Neuronal stem cell (in vitro differentiated cells): ENCODE measurements at regions not wholly inside any gene's neighbourhood (a gene's known extent, or its start where the extent isn't known, plus 50 kb on each side); places are given as distances from the start of the nearest gene placed in this dataset.
"Not testable (repeated sequence)": the region's sequence is repeated elsewhere in the genome, so short reads cannot be mapped to it uniquely, and the experiment has no call there.

Experiments used
- DNase-seq: peaks from one replicate; pipeline ENCODE4 v3.0.0-alpha.2; 2013; ENCODE audit warnings: low spot score
- H2AFZ ChIP-seq: one replicate; pipeline ENCODE4 v1.6.1; 2013; ENCODE audit warnings: mild to moderate bottlenecking, low read length, inconsistent platforms
- H2AK5ac ChIP-seq: 2 replicates; pipeline ENCODE4 v1.6.1; 2013; ENCODE audit warnings: low read depth, mild to moderate bottlenecking, inconsistent platforms, low read length, moderate library complexity, mixed read lengths
- H2BK120ac ChIP-seq: 2 replicates; pipeline ENCODE4 v1.6.1; 2013; ENCODE audit warnings: low read depth, mild to moderate bottlenecking, inconsistent platforms, low read length, moderate library complexity, mixed read lengths
- H2BK12ac ChIP-seq: one replicate; pipeline ENCODE4 v1.6.1; 2013; ENCODE audit warnings: low read length, inconsistent platforms
- H2BK15ac ChIP-seq: 2 replicates; pipeline ENCODE4 v1.6.1; 2013; ENCODE audit warnings: mild to moderate bottlenecking, low read length, inconsistent platforms, mixed read lengths
- H2BK5ac ChIP-seq: one replicate; pipeline ENCODE4 v1.6.1; 2013; ENCODE audit warnings: inconsistent platforms, mild to moderate bottlenecking, low read length, moderate library complexity
- H3K14ac ChIP-seq: one replicate; pipeline ENCODE4 v1.6.1; 2013; ENCODE audit warnings: low read length, inconsistent platforms
- H3K18ac ChIP-seq: 2 replicates; pipeline ENCODE4 v1.6.1; 2013; ENCODE audit warnings: low read length, inconsistent platforms
- H3K23ac ChIP-seq: 2 replicates; pipeline ENCODE4 v1.6.1; 2013; ENCODE audit warnings: low read depth, mild to moderate bottlenecking, mixed read lengths, low read length, inconsistent platforms; ENCODE audit not compliant: poor library complexity
- H3K27ac ChIP-seq: replicated peaks from 3 replicates; pipeline ENCODE4 v1.5.1; 2013; ENCODE audit warnings: low read length, inconsistent platforms
- H3K27me3 ChIP-seq, 3 experiments: 2 replicates each; pipeline ENCODE4 v1.6.1; 2013; ENCODE audit warnings: low read length in 3 of 3, mild to moderate bottlenecking in 2 of 3, inconsistent platforms in 1 of 3, low read depth in 1 of 3, mixed read lengths in 1 of 3, moderate library complexity in 1 of 3; ENCODE audit not compliant: control insufficient read depth in 3 of 3, insufficient read depth in 3 of 3
- H3K36me3 ChIP-seq, 2 donors: replicated peaks in 1 of 2; 2 replicates each; pipeline ENCODE4 v1.6.1; 2013; ENCODE audit warnings: low read length in 2 of 2; ENCODE audit not compliant: control insufficient read depth in 2 of 2, insufficient read depth in 2 of 2
- H3K4ac ChIP-seq: 2 replicates; pipeline ENCODE4 v1.6.1; 2013; ENCODE audit warnings: inconsistent platforms, mild to moderate bottlenecking, low read length, moderate library complexity
- H3K4me1 ChIP-seq, 2 donors: 1 replicate in 1 of 2; 2 replicates in 1 of 2; pipeline ENCODE4 v1.6.1; 2013; ENCODE audit warnings: low read length in 2 of 2, low read depth in 1 of 2; ENCODE audit not compliant: control insufficient read depth in 2 of 2, insufficient read depth in 1 of 2
- H3K4me2 ChIP-seq: one replicate; pipeline ENCODE4 v1.6.1; 2013; ENCODE audit warnings: mild to moderate bottlenecking, low read length, inconsistent platforms; ENCODE audit not compliant: insufficient read depth, poor library complexity, severe bottlenecking
- H3K4me3 ChIP-seq, 2 donors: 2 replicates each; pipeline ENCODE4 v1.5.1; 2013; ENCODE audit warnings: low read length in 2 of 2, mild to moderate bottlenecking in 2 of 2, inconsistent platforms in 1 of 2, moderate library complexity in 1 of 2
- H3K79me1 ChIP-seq: one replicate; pipeline ENCODE4 v1.6.1; 2013; ENCODE audit warnings: low read depth, mild to moderate bottlenecking, inconsistent platforms, low read length, moderate library complexity
- H3K9ac ChIP-seq: one replicate; pipeline ENCODE4 v1.6.1; 2013; ENCODE audit warnings: mild to moderate bottlenecking, low read depth, low read length, inconsistent platforms; ENCODE audit not compliant: poor library complexity
- H3K9me3 ChIP-seq, 2 donors: replicated peaks in 1 of 2; 2 replicates each; pipeline versions ENCODE3 to v1.6.1; 2013; ENCODE audit warnings: low read length in 2 of 2, mild to moderate bottlenecking in 2 of 2, inconsistent platforms in 1 of 2, low read depth in 1 of 2, mixed read lengths in 1 of 2, moderate library complexity in 1 of 2; ENCODE audit not compliant: control insufficient read depth in 2 of 2, insufficient read depth in 1 of 2
- H4K8ac ChIP-seq: one replicate; pipeline ENCODE4 v1.6.1; 2013; ENCODE audit warnings: low read depth, mild to moderate bottlenecking, inconsistent platforms, low read length, moderate library complexity
- H4K91ac ChIP-seq: one replicate; pipeline ENCODE4 v1.6.1; 2013; ENCODE audit warnings: low read length, low read depth, mild to moderate bottlenecking, inconsistent platforms; ENCODE audit not compliant: poor library complexity
- WGBS, 2 donors: extraction: QIAGEN DNeasy Blood & Tissue Kit; methylation state at CpG; one replicate each; pipeline ENCODE4 v1.1.7; 2013; ENCODE audit warnings: missing lambda C conversion rate in 2 of 2, mixed read lengths in 1 of 2; ENCODE audit not compliant: insufficient read length in 2 of 2, insufficient replicate concordance in 1 of 2; ENCODE audit errors: extremely low coverage in 2 of 2; 5-methylcytosine and 5-hydroxymethylcytosine counted together

GRCh38 chr2:207341804-207342203, 176.1 kb upstream of the KLF7 start:
- Histone ChIP-seq H3K4me2 (no peak overlapping the region), H3K4me3 (no peak overlapping the region), H4K8ac (no peak overlapping the region), H3K27ac (no peak overlapping the region), H2AFZ (no peak overlapping the region), H3K4me1 (peaks cover 8 to 17% of the 10 kb centered on the region in 2 donors), H3K18ac (no peak overlapping the region), H2BK15ac (no peak overlapping the region), H3K36me3 (no peaks in the 10 kb centered on the region), H3K4ac (no peak overlapping the region), H2AK5ac (no peak overlapping the region), H3K79me1 (no peaks in the 10 kb centered on the region), H2BK12ac (no peak overlapping the region), H2BK5ac (no peak overlapping the region), H3K9ac (no peak overlapping the region), H3K14ac (no peak overlapping the region), H3K23ac (no peak overlapping the region), H3K27me3 (no peaks in the 10 kb centered on the region), H3K9me3 (no peaks in the 10 kb centered on the region), H4K91ac (no peak overlapping the region), H2BK120ac (no peak overlapping the region)
- DNase-seq, result no peak

- not testable (repeated sequence) for H3K4me2 ChIP-seq, H3K9ac ChIP-seq, H3K14ac ChIP-seq, H4K8ac ChIP-seq, H3K36me3 ChIP-seq, H3K18ac ChIP-seq, H2BK120ac ChIP-seq, H3K9me3 ChIP-seq, H2BK12ac ChIP-seq, H3K4me3 ChIP-seq, H2AFZ ChIP-seq, H3K4me1 ChIP-seq, H3K4ac ChIP-seq, H2AK5ac ChIP-seq, H3K27ac ChIP-seq, H3K79me1 ChIP-seq, H3K23ac ChIP-seq, H2BK5ac ChIP-seq, H2BK15ac ChIP-seq, H3K27me3 ChIP-seq, H4K91ac ChIP-seq, DNase-seq
- WGBS, 2 donors, result no CpG with 5 or more reads among the region's 12 CpGs
These were observed 179.0 kb upstream of the KLF7 start for GRCh38 chr2:207344596-207345394.

- Histone ChIP-seq H3K27me3 (no peaks in the 10 kb centered on the region), H3K18ac (no peak overlapping the region), H3K4me3 (no peak overlapping the region), H3K14ac (no peak overlapping the region), H3K4me1 (peaks cover 3 to 11% of the 10 kb centered on the region in 2 donors), H2AK5ac (no peak overlapping the region), H3K9me3 (no peaks in the 10 kb centered on the region), H3K36me3 (no peaks in the 10 kb centered on the region), H4K8ac (no peak overlapping the region), H3K27ac (no peak overlapping the region), H2BK120ac (no peak overlapping the region), H3K23ac (no peak overlapping the region), H2BK15ac (no peak overlapping the region), H3K79me1 (no peaks in the 10 kb centered on the region), H2AFZ (no peak overlapping the region), H2BK12ac (no peak overlapping the region), H2BK5ac (no peak overlapping the region), H3K4ac (no peak overlapping the region), H3K9ac (no peak overlapping the region), H3K4me2 (no peak overlapping the region), H4K91ac (no peak overlapping the region)
- DNase-seq, result no peak
- WGBS, 2 donors, result no CpG with 5 or more reads among the region's 1 CpG
These were observed 178.6 kb upstream of the CREB1 start for GRCh38 chr2:207351171-207351570.

GRCh38 chr2:207352978-207353671, 176.6 kb upstream of the CREB1 start:
- no peak overlapping the region for H3K4me3 ChIP-seq
- no peak overlapping the region for H2AK5ac ChIP-seq
- no peak overlapping the region for H2BK12ac ChIP-seq
- H2BK5ac ChIP-seq, result no peak overlapping the region
- H3K4me2 ChIP-seq, result no peak overlapping the region
- no peaks in the 10 kb centered on the region for H3K36me3 ChIP-seq
- no peaks in the 10 kb centered on the region for H3K27me3 ChIP-seq
- no peak for DNase-seq
- peak overlapping the region; percentile 70 for H2AFZ ChIP-seq
- H2BK15ac ChIP-seq, result no peak overlapping the region
- H3K4me1 ChIP-seq, result peaks cover 3 to 11% of the 10 kb centered on the region in 2 donors
- no peaks in the 10 kb centered on the region for H3K9me3 ChIP-seq
- H3K27ac ChIP-seq, result no peak overlapping the region
- H4K91ac ChIP-seq, result no peak overlapping the region
- H2BK120ac ChIP-seq, result no peak overlapping the region
- no peak overlapping the region for H4K8ac ChIP-seq
- no peak overlapping the region for H3K4ac ChIP-seq
- no peak overlapping the region for H3K14ac ChIP-seq
- H3K79me1 ChIP-seq, result no peaks in the 10 kb centered on the region
- no CpG with 5 or more reads among the region's 9 CpGs for WGBS, 2 donors
- H3K9ac ChIP-seq, result no peak overlapping the region
- H3K18ac ChIP-seq, result no peak overlapping the region
- H3K23ac ChIP-seq, result no peak overlapping the region
